Right atrium auricular region (tissue), 2 donors: ENCODE measurements at regions not wholly inside any gene's neighbourhood (a gene's known extent, or its start where the extent isn't known, plus 50 kb on each side); places are given as distances from the start of the nearest gene placed in this dataset.

Source experiments
- DNase-seq: peaks from one replicate; pipeline ENCODE4 v3.0.0-alpha.2; 2019; ENCODE audit warnings: low spot score
- H3K27ac ChIP-seq, 2 donors: fragments of 200-600 bp; sonication (generic); 1 replicate in 1 of 2; 2 replicates in 1 of 2; pipeline ENCODE4 v1.5.1; 2016 to 2019
- H3K27me3 ChIP-seq, 2 donors: fragments of 200-600 bp; sonication (generic); one replicate each; pipeline versions ENCODE4 v1.5.1 to v1.6.0; 2017 to 2019
- H3K36me3 ChIP-seq: fragments of 200-600 bp; sonication (generic); one replicate; pipeline ENCODE4 v1.5.1; 2016
- H3K4me1 ChIP-seq, 2 donors: fragments of 200-600 bp; sonication (generic); one replicate each; pipeline versions ENCODE4 v1.5.1 to v1.6.0; 2017 to 2019
- H3K4me3 ChIP-seq, 2 donors: fragments of 200-600 bp; sonication (generic); 1 replicate in 1 of 2; 2 replicates in 1 of 2; pipeline ENCODE4 v1.5.1; 2017 to 2019; ENCODE audit warnings: mild to moderate bottlenecking in 1 of 2, moderate library complexity in 1 of 2
- H3K9me3 ChIP-seq, 2 donors: fragments of 200-600 bp; sonication (generic); one replicate each; pipeline ENCODE4 v1.5.1; 2019
- CTCF ChIP-seq, 2 donors: fragments of 200-600 bp; sonication (generic); IDR thresholded peaks; one replicate each; pipeline ENCODE4 v1.5.1; 2019; ENCODE audit warnings: antibody characterized with exemption in 2 of 2

DNA sequence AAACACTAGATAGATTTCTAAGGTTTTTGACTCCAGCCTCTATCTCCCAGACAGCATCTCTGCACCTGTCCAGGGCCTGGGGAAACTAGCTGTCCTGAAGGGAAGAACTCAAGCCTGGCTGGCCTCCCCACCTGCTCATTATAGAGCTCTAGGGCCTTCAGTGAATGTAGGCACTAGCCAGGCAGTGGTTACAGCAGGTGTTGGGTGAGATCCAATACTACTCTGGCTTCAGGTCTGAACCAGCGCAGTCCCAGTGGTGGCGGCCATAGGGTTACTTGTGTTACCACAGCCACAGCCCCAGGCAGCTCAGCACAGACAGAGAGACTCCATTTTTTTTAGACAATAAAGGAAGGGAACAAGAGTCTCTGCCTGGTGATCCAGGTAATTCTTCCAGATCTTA, 449.2 kb downstream of the IRX1 start:
- Histone ChIP-seq H3K27me3 (no peaks in the 10 kb centered on the region), H3K27ac (no peak overlapping the region), H3K9me3 (no peaks in the 10 kb centered on the region), H3K36me3 (no peaks in the 10 kb centered on the region), H3K4me3 (no peak overlapping the region), H3K4me1 (no peaks in the 10 kb centered on the region)
- no peak for DNase-seq
- TF ChIP-seq CTCF (IDR thresholded peaks at IDR 0.05): no peak

DNA sequence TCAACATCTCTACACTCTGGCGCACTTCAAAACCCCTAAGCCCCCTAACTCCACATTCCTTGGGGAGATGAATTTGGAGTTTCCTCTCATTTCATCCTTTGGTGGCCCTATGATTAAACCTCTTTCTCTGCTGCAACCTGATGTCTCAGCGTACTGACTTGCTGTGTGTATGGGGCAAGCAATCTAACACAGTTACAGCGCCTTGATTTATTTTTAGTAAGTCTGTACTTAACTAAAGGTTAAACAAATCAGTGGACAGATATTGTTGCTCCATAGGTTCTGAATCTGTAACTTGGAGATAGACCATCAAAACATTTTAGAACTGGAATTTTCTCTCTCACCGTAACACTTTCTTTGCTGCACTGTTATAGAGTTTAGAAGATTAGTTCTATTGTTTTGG, 452.8 kb downstream of the IRX1 start:
- no peak overlapping the region for H3K4me3 ChIP-seq
- no peak for DNase-seq
- no peaks in the 10 kb centered on the region for H3K9me3 ChIP-seq
- H3K27ac ChIP-seq: no peak overlapping the region
- no peak for TF ChIP-seq CTCF (IDR thresholded peaks at IDR 0.05)
- no peaks in the 10 kb centered on the region for H3K4me1 ChIP-seq
- no peaks in the 10 kb centered on the region for H3K36me3 ChIP-seq
- no peaks in the 10 kb centered on the region for H3K27me3 ChIP-seq

- Histone ChIP-seq H3K9me3 (no peaks in the 10 kb centered on the region), H3K4me3 (no peak overlapping the region), H3K36me3 (no peaks in the 10 kb centered on the region), H3K27ac (no peak overlapping the region), H3K27me3 (no peaks in the 10 kb centered on the region), H3K4me1 (no peaks in the 10 kb centered on the region)
- DNase-seq: no peak
- no peak for TF ChIP-seq CTCF (IDR thresholded peaks at IDR 0.05)
Observed at GRCh38 chr5:4050203-4050602, 454.6 kb downstream of the IRX1 start.

GRCh38 chr5:4053136-4053535, 457.5 kb downstream of the IRX1 start:
- no peak overlapping the region for H3K4me3 ChIP-seq
- H3K9me3 ChIP-seq: no peaks in the 10 kb centered on the region
- H3K36me3 ChIP-seq: no peaks in the 10 kb centered on the region
- TF ChIP-seq CTCF (IDR thresholded peaks at IDR 0.05): no peak
- H3K27ac ChIP-seq: no peak overlapping the region
- no peaks in the 10 kb centered on the region for H3K27me3 ChIP-seq
- no peak for DNase-seq
- H3K4me1 ChIP-seq: no peaks in the 10 kb centered on the region

GRCh38 chr5:4054092-4054491, 458.5 kb downstream of the IRX1 start:
- no peak for DNase-seq
- Histone ChIP-seq H3K4me3 (no peak overlapping the region), H3K4me1 (no peaks in the 10 kb centered on the region), H3K27ac (no peak overlapping the region), H3K27me3 (no peaks in the 10 kb centered on the region), H3K36me3 (no peaks in the 10 kb centered on the region), H3K9me3 (no peaks in the 10 kb centered on the region)
- no peak for TF ChIP-seq CTCF (IDR thresholded peaks at IDR 0.05)

- no peak for TF ChIP-seq CTCF (IDR thresholded peaks at IDR 0.05)
- Histone ChIP-seq H3K36me3 (no peaks in the 10 kb centered on the region), H3K4me1 (no peaks in the 10 kb centered on the region), H3K27ac (no peak overlapping the region), H3K27me3 (no peaks in the 10 kb centered on the region), H3K9me3 (no peaks in the 10 kb centered on the region), H3K4me3 (no peak overlapping the region)
- no peak for DNase-seq
Observed at GRCh38 chr5:4058899-4059298, 463.3 kb downstream of the IRX1 start.
